Endothelial cell of umbilical vein (primary cell): ENCODE measurements at regions not wholly inside any gene's neighbourhood (a gene's known extent, or its start where the extent isn't known, plus 50 kb on each side); places are given as distances from the start of the nearest gene placed in this dataset.

Experiments
- BruUV-seq: library from RNA; stranded (reverse); fragments of 400-500 nt; replicated peaks from 2 replicates; lab custom pipeline; 2021; lab: Mats Ljungman, UMichigan
- CTCF ChIA-PET: fragments of 300-600, 350-600 bp; sonication (Branson Sonifier 250); formaldehyde crosslinking; loops from one replicate; lab custom pipeline; 2021; ENCODE audit warnings: antibody characterized with exemption, inconsistent platforms; lab: Charles Lee
- POLR2A ChIA-PET: fragments of 300-600, 350-600 bp; sonication (Branson Sonifier 250); formaldehyde crosslinking; loops from one replicate; lab custom pipeline; 2021; ENCODE audit warnings: antibody characterized with exemption, inconsistent platforms; lab: Charles Lee
- DNase-seq: peaks from one replicate; pipeline ENCODE4 v3.0.0-alpha.2; 2011; ENCODE audit warnings: low read depth, low spot score
- FAIRE-seq: peaks from 2 replicates; lab custom pipeline; 2011; peaks lifted over from hg19 to GRCh38; lab: Jason Lieb, UNC
- H2AFZ ChIP-seq: 2 replicates; pipeline ENCODE4 v1.6.0; 2012; ENCODE audit warnings: low read depth, low read length, control low read depth, inconsistent platforms
- H3K27ac ChIP-seq: 2 replicates; pipeline ENCODE4 v1.5.1; 2011; ENCODE audit warnings: low read depth, mild to moderate bottlenecking, control low read depth, low read length, moderate library complexity; ENCODE audit not compliant: insufficient read depth
- H3K27me3 ChIP-seq, 2 experiments: 2 replicates each; pipeline versions ENCODE4 v1.6.0 to v1.6.1; 2011; ENCODE audit warnings: low read length in 2 of 2, mixed read lengths in 1 of 2; ENCODE audit not compliant: control insufficient read depth in 2 of 2, insufficient read depth in 2 of 2
- H3K36me3 ChIP-seq, 2 experiments: 2 replicates in 1 of 2; 3 replicates in 1 of 2; pipeline ENCODE4 v1.5.1; 2011; ENCODE audit warnings: low read length in 2 of 2, mild to moderate bottlenecking in 1 of 2, moderate library complexity in 1 of 2; ENCODE audit not compliant: control insufficient read depth in 2 of 2, insufficient read depth in 2 of 2; ENCODE audit errors: extremely low read depth in 1 of 2
- H3K4me1 ChIP-seq: 3 replicates; pipeline ENCODE4 v1.5.1; 2011; ENCODE audit warnings: mild to moderate bottlenecking, low read length; ENCODE audit not compliant: control insufficient read depth, insufficient read depth; ENCODE audit errors: extremely low read depth
- H3K4me2 ChIP-seq: 2 replicates; pipeline ENCODE4 v1.6.1; 2011; ENCODE audit warnings: low read length, control low read depth, mixed read lengths; ENCODE audit not compliant: insufficient read depth
- H3K4me3 ChIP-seq, 3 experiments: fragments of 200-600 bp in 1 of 3; sonication (generic), shearing (Covaris generic) in 1 of 3; replicated peaks in 1 of 3; 2 replicates each; pipeline ENCODE4 v1.5.1; 2011 to 2016; ENCODE audit warnings: control low read depth in 3 of 3, low read length in 3 of 3, mild to moderate bottlenecking in 2 of 3, inconsistent platforms in 1 of 3, low read depth in 1 of 3, moderate library complexity in 1 of 3; ENCODE audit not compliant: insufficient read depth in 1 of 3
- H3K79me2 ChIP-seq: 2 replicates; pipeline ENCODE4 v1.6.0; 2012; ENCODE audit warnings: low read length, inconsistent platforms; ENCODE audit not compliant: control insufficient read depth, insufficient read depth
- H3K9ac ChIP-seq: replicated peaks from 2 replicates; pipeline ENCODE3; 2011; ENCODE audit warnings: low read length, control low read depth; ENCODE audit not compliant: insufficient read depth; ENCODE audit errors: extremely low read depth
- H3K9me1 ChIP-seq: replicated peaks from 3 replicates; pipeline ENCODE4 v1.6.0; 2011; ENCODE audit warnings: mild to moderate bottlenecking, low read length; ENCODE audit not compliant: control insufficient read depth, insufficient read depth; ENCODE audit errors: extremely low read depth
- H3K9me3 ChIP-seq: replicated peaks from 2 replicates; pipeline ENCODE4 v1.5.1; 2012; ENCODE audit warnings: low read length, inconsistent platforms; ENCODE audit not compliant: control insufficient read depth, insufficient read depth
- H4K20me1 ChIP-seq: replicated peaks from 2 replicates; pipeline ENCODE3; 2011; ENCODE audit warnings: mild to moderate bottlenecking, low read length; ENCODE audit not compliant: control insufficient read depth, insufficient read depth; ENCODE audit errors: extremely low read depth
- EZH2 ChIP-seq: IDR thresholded peaks from 2 replicates; pipeline ENCODE4 v1.6.1; 2012; ENCODE audit warnings: borderline replicate concordance, low read depth, mild to moderate bottlenecking, moderate library complexity, low read length, inconsistent platforms; ENCODE audit not compliant: severe bottlenecking
- GATA2 ChIP-seq: IDR thresholded peaks from 2 replicates; pipeline ENCODE4 v1.7.0; 2011; ENCODE audit warnings: low read depth, mild to moderate bottlenecking, moderate library complexity, mixed read lengths, low read length; ENCODE audit not compliant: insufficient read length, insufficient read depth
- MYC ChIP-seq: IDR thresholded peaks from one replicate; pipeline ENCODE4 v1.6.1; 2011; ENCODE audit warnings: mild to moderate bottlenecking, low read depth, low read length
- POLR2A ChIP-seq: IDR thresholded peaks from 2 replicates; pipeline ENCODE4 v1.6.1; 2012; ENCODE audit warnings: low read depth, mild to moderate bottlenecking, control low read depth, low read length
- POLR2AphosphoS5 ChIP-seq: IDR thresholded peaks from 2 replicates; pipeline ENCODE4 v1.6.1; 2012; ENCODE audit warnings: low read depth, mild to moderate bottlenecking, control low read depth, low read length, moderate library complexity; ENCODE audit not compliant: insufficient read depth
- dilution Hi-C: fragments of 300-500 bp; cut with MboI; formaldehyde crosslinking; loops from one replicate; pipeline ENCODE4 v1.15.0; 2019; ENCODE audit warnings: low sequenced_read_pairs; ENCODE audit not compliant: extremely low pct_ligation_motif_present
- intact Hi-C: fragments of 100-400 bp; cut with micrococcal nuclease; formaldehyde crosslinking; loops from one replicate; pipeline ENCODE4 v1.10.0; 2022
- TF ChIP-seq, protein P1 (sequence below), 2 donors: IDR thresholded peaks; 1 replicate in 1 of 2; 2 replicates in 1 of 2; pipeline ENCODE4 v1.5.1; 2011; ENCODE audit warnings: low read length in 2 of 2, mild to moderate bottlenecking in 2 of 2, moderate library complexity in 2 of 2, control low read depth in 1 of 2, inconsistent platforms in 1 of 2, low read depth in 1 of 2; ENCODE audit not compliant: insufficient read depth in 1 of 2; ENCODE audit errors: extremely low read depth in 1 of 2
- TF ChIP-seq, protein P2 (sequence below): IDR thresholded peaks from 2 replicates; pipeline ENCODE4 v1.6.1; 2011; ENCODE audit not compliant: insufficient read depth, insufficient read length

DNA sequence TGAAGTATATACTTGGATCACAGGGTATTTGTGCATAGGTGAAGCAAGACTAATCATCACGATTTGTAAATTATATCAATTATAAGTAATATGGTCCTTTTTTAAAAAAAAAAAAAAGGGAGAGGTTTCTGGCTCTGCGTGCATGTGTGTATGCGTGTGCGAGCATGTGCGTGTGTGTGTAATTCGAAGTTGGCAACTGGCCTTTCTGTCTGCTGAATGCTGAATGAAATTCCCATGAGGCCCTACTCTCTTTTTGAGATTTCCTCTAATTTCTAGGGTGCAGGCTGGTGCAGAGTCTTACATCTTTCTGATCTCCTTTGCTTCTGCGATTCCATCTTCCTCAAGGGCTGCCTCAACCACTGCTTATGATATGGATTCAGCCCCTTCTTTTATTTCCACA lies 212.2 kb downstream of the URB2 start:
- Histone ChIP-seq H3K9me1 (no peaks in the 10 kb centered on the region), H4K20me1 (no peaks in the 10 kb centered on the region), H3K79me2 (no peaks in the 10 kb centered on the region), H3K27me3 (no peaks in the 10 kb centered on the region), H3K4me3 (no peak overlapping the region), H3K9ac (no peak overlapping the region), H3K27ac (no peak overlapping the region), H3K4me2 (no peak overlapping the region), H2AFZ (no peak overlapping the region), H3K9me3 (no peaks in the 10 kb centered on the region), H3K36me3 (no peaks in the 10 kb centered on the region), H3K4me1 (no peaks in the 10 kb centered on the region)
- TF ChIP-seq GATA2 = no peak
- ChIA-PET POLR2A (no interaction called here), CTCF (interaction anchor here (0.6 kb wide), 1 partner anchor 11 kb away, joined by 3 read pairs; no protein-coding TSS in a partner anchor)
- DNase-seq (no peak), FAIRE-seq (no peak)
- intact Hi-C loops = no loop called here
- dilution Hi-C loops = no loop called here
- BruUV-seq = no TSS peak

DNA sequence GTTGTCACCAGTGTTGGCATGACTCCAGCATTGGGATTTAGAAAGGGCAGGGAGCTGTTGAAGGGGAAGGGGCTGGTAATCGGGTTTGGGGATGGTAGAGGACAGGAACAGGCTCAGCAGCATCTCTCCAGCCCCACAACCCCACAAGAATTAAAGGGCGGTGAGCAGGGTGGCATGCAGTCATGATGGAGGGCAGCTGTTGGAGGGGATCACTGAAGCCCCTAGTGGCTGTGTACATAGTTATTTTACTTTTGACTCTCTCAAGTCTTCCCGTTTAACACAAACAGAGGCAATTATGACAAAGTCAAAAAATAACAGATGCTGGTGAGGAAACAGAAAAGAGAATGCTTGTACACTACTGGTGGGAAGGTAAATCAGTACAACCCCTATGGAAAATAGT lies 213.8 kb downstream of the URB2 start:
- Histone ChIP-seq H3K36me3 (no peaks in the 10 kb centered on the region), H3K9me3 (no peaks in the 10 kb centered on the region), H4K20me1 (no peaks in the 10 kb centered on the region), H3K9me1 (no peaks in the 10 kb centered on the region), H3K4me3 (no peak overlapping the region), H3K27me3 (no peaks in the 10 kb centered on the region), H2AFZ (no peak overlapping the region), H3K4me2 (no peak overlapping the region), H3K27ac (no peak overlapping the region), H3K9ac (no peak overlapping the region), H3K79me2 (no peaks in the 10 kb centered on the region), H3K4me1 (no peaks in the 10 kb centered on the region)
- FAIRE-seq (no peak), DNase-seq (no peak)
- dilution Hi-C loops = no loop called here
- ChIA-PET POLR2A (no interaction called here), CTCF (no interaction called here)
- intact Hi-C loops = loop anchor here (10.0 kb wide), 2 partner anchors 325 to 475 kb away; no protein-coding TSS in a partner anchor
- no TSS peak for BruUV-seq
- TF ChIP-seq, protein P1, sequence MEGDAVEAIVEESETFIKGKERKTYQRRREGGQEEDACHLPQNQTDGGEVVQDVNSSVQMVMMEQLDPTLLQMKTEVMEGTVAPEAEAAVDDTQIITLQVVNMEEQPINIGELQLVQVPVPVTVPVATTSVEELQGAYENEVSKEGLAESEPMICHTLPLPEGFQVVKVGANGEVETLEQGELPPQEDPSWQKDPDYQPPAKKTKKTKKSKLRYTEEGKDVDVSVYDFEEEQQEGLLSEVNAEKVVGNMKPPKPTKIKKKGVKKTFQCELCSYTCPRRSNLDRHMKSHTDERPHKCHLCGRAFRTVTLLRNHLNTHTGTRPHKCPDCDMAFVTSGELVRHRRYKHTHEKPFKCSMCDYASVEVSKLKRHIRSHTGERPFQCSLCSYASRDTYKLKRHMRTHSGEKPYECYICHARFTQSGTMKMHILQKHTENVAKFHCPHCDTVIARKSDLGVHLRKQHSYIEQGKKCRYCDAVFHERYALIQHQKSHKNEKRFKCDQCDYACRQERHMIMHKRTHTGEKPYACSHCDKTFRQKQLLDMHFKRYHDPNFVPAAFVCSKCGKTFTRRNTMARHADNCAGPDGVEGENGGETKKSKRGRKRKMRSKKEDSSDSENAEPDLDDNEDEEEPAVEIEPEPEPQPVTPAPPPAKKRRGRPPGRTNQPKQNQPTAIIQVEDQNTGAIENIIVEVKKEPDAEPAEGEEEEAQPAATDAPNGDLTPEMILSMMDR (IDR thresholded peaks at IDR 0.05; ENCODE audit: extremely low read depth in 1 of 2, insufficient read depth in 1 of 2, low read depth in 1 of 2, low read length in 2 of 2) = no peak
- no peak for TF ChIP-seq POLR2AphosphoS5
- TF ChIP-seq GATA2 = no peak
- no peak for TF ChIP-seq EZH2
- TF ChIP-seq, protein P2, sequence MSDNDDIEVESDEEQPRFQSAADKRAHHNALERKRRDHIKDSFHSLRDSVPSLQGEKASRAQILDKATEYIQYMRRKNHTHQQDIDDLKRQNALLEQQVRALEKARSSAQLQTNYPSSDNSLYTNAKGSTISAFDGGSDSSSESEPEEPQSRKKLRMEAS = no peak
- TF ChIP-seq POLR2A = no peak
- no peak for TF ChIP-seq MYC
